Kidney glomerular epithelial cell (primary cell): ENCODE measurements at regions not wholly inside any gene's neighbourhood (a gene's known extent, or its start where the extent isn't known, plus 50 kb on each side); places are given as distances from the start of the nearest gene placed in this dataset.

Source experiments
- DNase-seq: peaks from one replicate; lab custom pipeline; 2025; lab: John Stamatoyannopoulos, UW

- DNase-seq: no peak
These were observed 603.7 kb upstream of the CFAP20DC start for GRCh38 chr3:59653405-59654122.

DNA sequence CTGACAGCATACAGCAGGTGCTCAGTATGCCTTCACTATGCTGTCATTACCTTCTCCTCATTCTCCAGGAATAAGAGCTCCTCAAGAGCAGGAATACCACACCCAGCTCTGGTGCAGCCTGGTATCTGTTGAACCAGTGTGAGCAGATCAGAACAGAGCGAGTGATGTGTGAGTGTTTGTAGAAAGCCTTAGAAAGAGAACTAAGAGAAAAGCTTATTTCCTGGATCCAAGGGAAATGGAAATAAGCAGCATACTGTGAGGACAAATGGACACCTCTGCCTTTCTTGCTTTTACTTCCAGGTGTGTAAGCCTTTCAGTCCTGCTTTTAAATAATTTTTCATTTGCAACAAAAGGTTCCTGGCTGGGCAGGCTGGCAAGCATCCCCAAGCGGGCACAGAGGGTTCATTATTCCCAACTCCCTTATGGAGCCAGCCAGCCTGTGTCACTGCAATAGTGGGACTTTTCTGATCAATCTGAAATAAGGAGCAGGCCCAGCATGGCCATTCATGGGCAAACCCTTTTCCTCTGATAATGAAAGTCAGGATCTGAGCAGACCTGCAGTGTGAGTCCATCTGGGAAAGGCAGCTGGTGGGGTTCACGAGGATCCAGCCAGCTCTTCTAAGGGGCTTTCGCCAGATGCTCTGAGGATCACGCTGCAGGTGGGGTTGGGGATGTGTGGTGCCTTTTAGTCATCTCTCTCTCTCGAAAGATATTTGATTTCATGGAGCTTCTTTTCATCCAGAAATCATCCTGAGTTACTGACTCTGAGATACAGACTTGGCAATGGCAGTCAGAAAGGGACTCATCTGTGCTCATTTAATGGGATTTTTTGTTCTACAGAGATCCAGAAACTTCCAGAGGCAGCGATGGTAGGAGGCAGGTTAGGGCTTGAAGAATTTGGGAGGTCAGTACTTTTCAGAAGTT lies 594.9 kb upstream of the CFAP20DC start:
- no peak for DNase-seq

DNA sequence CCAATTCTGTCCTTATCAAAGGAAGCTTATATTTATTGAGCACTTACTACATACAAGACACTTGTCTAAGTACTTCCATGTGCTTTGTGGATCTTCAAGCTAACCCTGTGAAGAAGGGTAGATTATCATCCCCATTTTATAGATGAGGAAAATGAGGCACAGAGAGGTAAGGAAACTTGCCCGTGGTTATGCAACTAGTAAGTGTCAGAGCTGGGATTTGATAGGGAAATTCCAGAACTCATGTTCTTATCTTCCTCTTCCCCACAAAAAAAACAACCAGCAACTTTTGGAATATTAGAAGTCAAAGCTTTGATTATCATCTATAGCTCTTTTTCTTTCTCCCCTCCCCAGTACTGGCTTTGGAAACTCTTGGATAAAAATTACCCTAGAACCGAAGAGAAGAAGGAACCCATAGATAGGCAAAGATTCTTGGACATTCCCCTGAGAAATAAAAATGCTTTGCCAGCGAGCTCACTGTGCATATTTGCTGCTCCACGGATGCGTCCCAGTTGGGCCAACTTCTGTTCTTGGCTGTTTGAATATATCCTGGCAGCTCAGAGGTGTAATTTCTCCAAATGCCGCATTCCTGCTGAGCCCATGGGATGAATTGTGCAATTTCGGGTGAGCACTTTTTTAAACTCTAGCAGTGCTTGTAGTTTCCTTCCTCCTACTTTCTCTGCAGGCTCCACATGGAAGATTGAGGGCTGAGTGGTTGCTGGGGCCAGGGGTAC lies 591.5 kb upstream of the CFAP20DC start:
- DNase-seq: no peak

- DNase-seq: peak; percentile 78
These were observed 583.1 kb upstream of the CFAP20DC start for GRCh38 chr3:59632760-59633573.

GRCh38 chr3:59631482-59631881 lies 581.7 kb upstream of the CFAP20DC start:
- DNase-seq: no peak

GRCh38 chr3:59621037-59621436 lies 571.2 kb upstream of the CFAP20DC start:
- no peak for DNase-seq

- DNase-seq: no peak
These were observed 570.5 kb upstream of the CFAP20DC start for GRCh38 chr3:59620325-59620724.

- DNase-seq: no peak
These were observed 562.6 kb upstream of the CFAP20DC start for GRCh38 chr3:59612444-59612715.

- DNase-seq: no peak
These were observed 562.0 kb upstream of the CFAP20DC start for GRCh38 chr3:59611649-59612443.

DNA sequence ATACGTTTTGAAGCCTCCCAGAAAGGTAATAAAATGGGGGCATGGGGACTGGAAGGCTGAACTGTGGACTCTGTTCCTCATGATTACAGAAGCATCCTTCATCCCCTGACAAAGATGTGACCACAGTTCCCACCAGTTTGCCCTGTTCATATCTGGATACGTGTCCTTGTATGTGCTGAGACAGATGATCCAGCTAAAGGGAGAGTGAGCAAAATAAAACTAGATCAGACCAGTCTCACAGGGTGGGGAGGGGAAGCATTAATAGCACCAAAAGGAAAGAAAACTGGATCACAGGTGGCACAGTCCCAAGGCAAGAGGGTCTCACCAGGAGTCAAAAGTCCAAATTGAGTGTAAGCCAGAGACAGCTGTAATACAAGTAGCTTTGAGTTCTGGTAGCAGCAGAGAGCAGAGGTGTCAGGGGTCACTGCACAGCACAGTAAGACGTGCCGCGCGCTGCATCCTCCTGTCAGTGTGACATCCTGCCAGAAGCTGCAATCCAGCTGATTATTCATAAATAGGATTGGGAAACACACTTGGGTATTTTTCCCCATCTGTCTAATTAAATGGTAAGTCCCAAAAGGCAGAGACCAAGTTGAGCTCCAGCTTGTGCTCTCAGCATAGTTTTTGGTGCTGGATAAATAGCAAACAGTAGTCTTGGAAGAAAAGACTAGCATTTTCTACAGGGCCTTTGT lies 560.0 kb upstream of the CFAP20DC start:
- peak; percentile 43 for DNase-seq

DNA sequence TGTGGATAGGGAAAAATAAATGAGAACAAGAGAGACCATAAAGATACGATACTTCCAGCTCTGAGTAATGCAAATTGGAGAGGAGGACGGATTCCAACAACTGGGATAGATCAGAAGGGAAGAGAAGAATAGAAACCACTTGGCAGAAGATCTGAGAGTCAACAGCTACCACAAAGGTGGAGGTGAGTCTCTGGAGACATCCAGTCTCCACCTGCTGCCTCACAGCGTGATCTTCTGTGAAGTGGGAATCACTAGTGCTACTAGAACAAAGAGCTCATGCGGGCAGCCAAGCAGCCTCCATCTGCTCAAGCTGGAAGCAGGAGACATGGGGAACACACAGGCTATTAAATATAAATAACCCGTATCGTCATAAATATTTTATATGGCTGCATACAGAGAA lies 558.5 kb upstream of the CFAP20DC start:
- no peak for DNase-seq

- DNase-seq: no peak
These were observed 557.8 kb upstream of the CFAP20DC start for GRCh38 chr3:59607656-59608055.

DNA sequence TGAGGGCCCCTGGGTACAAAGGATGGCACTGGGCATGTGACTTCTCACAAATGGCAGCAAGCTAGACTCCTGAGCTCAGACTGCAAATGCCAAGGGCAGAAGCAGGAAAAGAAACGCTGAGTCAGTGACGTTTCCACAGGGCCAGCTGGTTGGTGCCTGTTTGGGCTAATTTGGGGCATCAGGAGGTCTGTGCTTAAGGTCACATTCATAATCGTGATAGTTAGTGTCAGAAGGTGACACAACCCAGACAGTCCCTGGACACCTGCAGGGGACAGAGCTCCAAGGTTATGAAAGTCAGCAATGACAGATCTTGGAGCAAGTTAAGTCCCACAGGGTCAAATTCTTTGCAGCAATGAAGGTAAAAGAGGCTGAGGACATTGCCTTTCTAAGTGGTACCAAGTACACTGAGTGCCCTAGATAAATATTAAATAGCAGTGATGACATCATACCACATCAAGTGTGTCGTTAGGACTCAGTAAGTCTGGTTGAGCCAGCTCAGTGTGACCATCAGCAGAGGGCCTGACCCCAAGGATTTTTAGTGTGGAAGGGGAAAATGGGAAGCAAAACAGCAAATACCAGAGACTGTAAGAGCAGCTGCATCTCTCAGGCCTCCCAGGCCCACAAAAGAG lies 556.9 kb upstream of the CFAP20DC start:
- peak; percentile 14 for DNase-seq

- DNase-seq: no peak
These were observed 556.2 kb upstream of the CFAP20DC start for GRCh38 chr3:59605944-59606534.

- no peak for DNase-seq
These were observed 555.5 kb upstream of the CFAP20DC start for GRCh38 chr3:59605318-59605717.

GRCh38 chr3:59601486-59601885 lies 551.7 kb upstream of the CFAP20DC start:
- DNase-seq: no peak

DNA sequence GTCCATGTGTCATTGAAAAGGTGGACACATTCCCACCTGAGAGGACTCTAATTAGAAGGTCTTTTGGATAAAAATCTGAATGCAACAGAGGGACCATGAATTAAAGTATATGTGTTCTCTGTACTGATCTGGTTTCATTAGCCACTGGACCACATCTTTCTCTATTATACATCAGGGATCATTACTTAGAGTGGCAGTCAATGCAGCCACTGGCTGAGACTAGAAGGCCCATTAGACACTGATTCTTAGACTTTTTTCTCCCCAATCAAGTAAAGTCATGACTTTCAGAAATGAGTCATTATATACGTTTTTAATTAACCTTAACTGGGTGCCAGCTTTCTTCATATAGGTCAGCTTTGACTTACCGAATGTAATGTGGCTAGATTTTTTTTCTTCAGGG lies 550.8 kb upstream of the CFAP20DC start:
- DNase-seq: no peak

GRCh38 chr3:59596741-59597140 lies 546.9 kb upstream of the CFAP20DC start:
- no peak for DNase-seq

DNA sequence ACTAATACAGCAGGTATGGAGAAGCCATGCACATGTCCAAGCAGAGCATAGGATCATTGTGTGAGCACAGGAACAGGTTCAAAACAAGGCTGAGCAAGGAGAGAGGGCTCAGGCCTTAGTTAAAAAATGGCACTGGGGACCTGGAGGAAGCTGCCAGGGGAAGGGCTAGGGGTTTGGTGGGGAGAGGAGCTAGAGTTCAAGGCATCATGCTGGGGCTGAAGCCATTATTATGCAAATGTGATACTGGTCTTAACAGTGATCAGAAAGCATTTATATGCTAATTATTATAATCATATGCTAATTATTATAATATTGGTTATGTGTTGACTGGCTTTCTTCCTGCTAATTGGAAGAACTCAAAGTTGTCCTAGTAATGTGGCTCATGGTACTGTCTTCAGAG lies 546.0 kb upstream of the CFAP20DC start:
- no peak for DNase-seq

DNA sequence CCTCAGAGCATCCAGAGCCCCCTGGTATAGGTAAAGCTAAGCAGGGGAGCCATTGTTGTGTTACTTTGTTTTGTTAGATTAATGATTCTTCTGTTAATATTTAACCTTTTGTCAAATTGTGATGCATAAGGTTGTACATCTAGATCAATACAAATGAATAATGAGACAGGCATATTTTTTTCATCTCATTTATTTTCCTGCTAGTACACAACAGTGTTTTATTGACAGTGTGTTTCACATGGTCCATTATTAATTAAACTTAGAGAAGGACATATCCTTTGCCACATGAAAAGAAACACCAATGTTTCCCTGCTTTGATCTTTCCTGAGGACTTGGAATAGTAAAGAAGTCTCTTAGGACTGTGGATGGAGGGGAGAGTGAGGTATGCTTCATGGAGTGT lies 543.6 kb upstream of the CFAP20DC start:
- no peak for DNase-seq
